Prostate gland (tissue), 2 donors: ENCODE measurements at regions not wholly inside any gene's neighbourhood (a gene's known extent, or its start where the extent isn't known, plus 50 kb on each side); places are given as distances from the start of the nearest gene placed in this dataset.

Experiments
- DNase-seq: peaks from one replicate; pipeline ENCODE4 v3.0.0-alpha.2; 2019; ENCODE audit warnings: low spot score
- H3K27ac ChIP-seq, 2 donors: fragments of 200-600 bp; sonication (generic); 2 replicates each; pipeline ENCODE4 v1.5.1; 2017 to 2019
- H3K27me3 ChIP-seq: fragments of 200-600 bp; sonication (generic); replicated peaks from 2 replicates; pipeline ENCODE4 v1.5.1; 2019; ENCODE audit not compliant: insufficient read depth
- H3K36me3 ChIP-seq, 2 donors: fragments of 200-600 bp; sonication (generic); 1 replicate in 1 of 2; 2 replicates in 1 of 2; pipeline versions ENCODE4 v1.5.1 to v1.8.1; 2017 to 2019
- H3K4me1 ChIP-seq: fragments of 200-600 bp; sonication (generic); replicated peaks from 2 replicates; pipeline ENCODE4 v1.5.1; 2019
- H3K4me3 ChIP-seq, 2 donors: fragments of 200-600 bp; sonication (generic); 2 replicates each; pipeline ENCODE4 v1.5.1; 2017 to 2019
- H3K9me3 ChIP-seq: fragments of 200-600 bp; sonication (generic); 2 replicates; pipeline ENCODE4 v1.5.1; 2017
- POLR2A ChIP-seq: fragments of 450-650 bp; IDR thresholded peaks from one replicate; pipeline ENCODE4 v1.6.1; 2016; ENCODE audit warnings: antibody characterized with exemption, mild to moderate bottlenecking
- POLR2AphosphoS5 ChIP-seq: sonication (generic); formaldehyde crosslinking; IDR thresholded peaks from one replicate; pipeline ENCODE4 v1.6.1; 2017; ENCODE audit warnings: antibody characterized with exemption
- WGBS: methylation state at CpG from one replicate; pipeline ENCODE4 v1.1.5; 2018; 5-methylcytosine and 5-hydroxymethylcytosine counted together
- intact Hi-C: fragments of 100-400 bp; cut with DNase I; formaldehyde crosslinking; loops from one replicate; pipeline ENCODE4 v1.14.2; 2022
- TF ChIP-seq, protein P1 (sequence below), 4 experiments: fragments of 200-600 bp in 2 of 4; fragments of 450-650 bp in 2 of 4; sonication (generic) in 2 of 4; IDR thresholded peaks; 1 replicate in 3 of 4; 2 replicates in 1 of 4; pipeline ENCODE4 v1.5.1; 2016 to 2019; ENCODE audit warnings: antibody characterized with exemption in 4 of 4, mild to moderate bottlenecking in 2 of 4, moderate library complexity in 2 of 4

DNA sequence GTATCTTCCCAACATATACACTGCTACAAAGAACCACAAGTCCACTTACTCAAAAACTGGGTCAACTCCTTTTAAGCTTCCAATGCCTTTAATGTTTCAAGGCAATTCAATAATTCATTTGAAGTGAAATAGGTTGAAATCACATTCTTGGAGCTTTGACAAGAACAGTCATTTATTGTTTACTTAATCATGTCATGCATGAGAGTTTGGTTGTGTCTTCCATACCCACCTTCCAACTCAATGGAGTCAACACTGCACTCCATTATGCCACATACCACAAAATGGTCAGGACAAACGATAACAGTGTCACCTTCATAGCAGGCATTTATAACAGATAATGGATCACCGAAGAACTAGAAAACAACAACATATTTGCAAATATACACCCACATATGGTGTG, 506.3 kb downstream of the UQCRFS1 start:
- intact Hi-C loops = no loop called here
- 89% methylated on average over 2 of the region's 2 CpGs for WGBS
- Histone ChIP-seq H3K27ac (no peak overlapping the region), H3K4me1 (no peaks in the 10 kb centered on the region), H3K27me3 (no peaks in the 10 kb centered on the region), H3K9me3 (no peaks in the 10 kb centered on the region), H3K36me3 (no peaks in the 10 kb centered on the region), H3K4me3 (no peak overlapping the region)
- no peak for TF ChIP-seq POLR2AphosphoS5
- no peak for DNase-seq

DNA sequence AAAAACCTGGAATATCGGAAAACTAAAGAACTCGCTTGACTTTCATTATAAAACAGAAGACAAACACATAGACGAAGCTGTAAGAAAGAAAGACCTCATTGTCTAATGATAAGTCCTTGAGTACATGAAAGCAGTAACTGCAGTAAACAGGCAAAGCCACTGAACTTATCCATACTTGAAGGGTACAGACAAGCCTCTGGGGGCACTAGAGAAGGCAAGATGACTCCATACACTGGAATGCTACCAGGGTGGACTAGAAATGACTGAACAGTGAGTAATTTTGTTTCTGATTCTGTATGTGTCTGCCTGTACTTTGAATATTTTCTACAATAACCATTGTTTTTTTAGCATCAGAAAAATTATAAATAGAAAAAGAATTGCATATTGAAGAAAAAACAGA, 507.9 kb downstream of the UQCRFS1 start:
- DNase-seq = no peak
- Histone ChIP-seq H3K27ac (no peak overlapping the region), H3K27me3 (no peaks in the 10 kb centered on the region), H3K4me3 (no peak overlapping the region), H3K9me3 (no peaks in the 10 kb centered on the region), H3K36me3 (no peaks in the 10 kb centered on the region), H3K4me1 (no peaks in the 10 kb centered on the region)
- WGBS = 34% methylated on average over 3 of the region's 3 CpGs
- TF ChIP-seq POLR2A = no peak
- no peak for TF ChIP-seq POLR2AphosphoS5
- TF ChIP-seq, protein P1, sequence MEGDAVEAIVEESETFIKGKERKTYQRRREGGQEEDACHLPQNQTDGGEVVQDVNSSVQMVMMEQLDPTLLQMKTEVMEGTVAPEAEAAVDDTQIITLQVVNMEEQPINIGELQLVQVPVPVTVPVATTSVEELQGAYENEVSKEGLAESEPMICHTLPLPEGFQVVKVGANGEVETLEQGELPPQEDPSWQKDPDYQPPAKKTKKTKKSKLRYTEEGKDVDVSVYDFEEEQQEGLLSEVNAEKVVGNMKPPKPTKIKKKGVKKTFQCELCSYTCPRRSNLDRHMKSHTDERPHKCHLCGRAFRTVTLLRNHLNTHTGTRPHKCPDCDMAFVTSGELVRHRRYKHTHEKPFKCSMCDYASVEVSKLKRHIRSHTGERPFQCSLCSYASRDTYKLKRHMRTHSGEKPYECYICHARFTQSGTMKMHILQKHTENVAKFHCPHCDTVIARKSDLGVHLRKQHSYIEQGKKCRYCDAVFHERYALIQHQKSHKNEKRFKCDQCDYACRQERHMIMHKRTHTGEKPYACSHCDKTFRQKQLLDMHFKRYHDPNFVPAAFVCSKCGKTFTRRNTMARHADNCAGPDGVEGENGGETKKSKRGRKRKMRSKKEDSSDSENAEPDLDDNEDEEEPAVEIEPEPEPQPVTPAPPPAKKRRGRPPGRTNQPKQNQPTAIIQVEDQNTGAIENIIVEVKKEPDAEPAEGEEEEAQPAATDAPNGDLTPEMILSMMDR (IDR thresholded peaks at IDR 0.05) = no peak
- intact Hi-C loops = no loop called here

DNA sequence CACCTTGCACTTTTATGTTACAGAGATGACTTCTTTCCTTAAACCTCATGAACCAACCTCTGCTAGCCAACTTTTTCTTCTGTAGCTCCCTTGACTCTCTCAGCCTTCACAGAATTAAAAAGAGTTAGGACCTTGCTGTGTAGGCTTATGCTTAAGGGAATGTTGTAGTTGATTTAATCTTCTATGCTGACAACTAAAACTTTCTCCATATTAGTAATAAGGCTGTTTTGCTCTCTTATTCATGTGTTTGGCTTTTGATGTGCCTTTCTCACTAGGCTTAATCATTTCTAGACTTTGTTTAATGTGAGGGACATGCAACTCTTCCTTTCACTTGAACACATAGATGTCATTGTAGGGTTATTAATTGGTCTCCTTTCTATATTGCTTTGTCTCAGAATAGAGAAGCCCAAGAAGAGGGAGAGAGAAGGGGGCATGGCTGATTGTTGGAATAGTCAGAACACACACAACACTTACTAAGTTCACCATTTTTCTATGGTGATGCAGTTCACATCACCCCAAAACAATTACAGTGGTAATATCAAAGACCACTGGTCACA, 509.5 kb downstream of the UQCRFS1 start:
- TF ChIP-seq POLR2A (no peak), POLR2AphosphoS5 (no peak)
- TF ChIP-seq, protein P1 (IDR thresholded peaks at IDR 0.05) = no peak
- no peak overlapping the region for H3K27ac ChIP-seq

DNA sequence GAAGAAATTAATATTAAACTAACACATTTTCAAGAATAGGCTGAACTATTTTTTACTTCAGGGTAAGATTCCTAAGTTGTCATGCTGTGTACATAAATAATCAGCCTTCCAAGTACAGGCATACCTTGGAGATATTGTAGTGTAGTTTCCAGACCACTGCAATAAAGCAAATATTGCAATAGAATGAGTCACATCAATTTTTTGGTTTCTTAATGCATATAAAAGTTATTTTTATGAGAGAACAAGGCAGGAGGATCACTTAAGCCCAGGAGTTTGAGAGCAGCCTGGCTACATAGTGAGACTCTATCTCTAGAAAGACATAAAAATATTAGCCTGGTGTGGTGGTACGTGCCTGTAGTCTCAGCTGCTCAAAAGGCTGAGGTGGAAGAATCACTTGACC, 511.5 kb downstream of the UQCRFS1 start:
- intact Hi-C loops = no loop called here

More for the DNA sequence above, 509.5 kb downstream of the UQCRFS1 start:
- Histone ChIP-seq H3K4me1 (no peaks in the 10 kb centered on the region), H3K27me3 (no peaks in the 10 kb centered on the region), H3K36me3 (no peaks in the 10 kb centered on the region), H3K4me3 (no peak overlapping the region), H3K9me3 (no peaks in the 10 kb centered on the region)
- no peak for DNase-seq
- intact Hi-C loops = no loop called here

DNA sequence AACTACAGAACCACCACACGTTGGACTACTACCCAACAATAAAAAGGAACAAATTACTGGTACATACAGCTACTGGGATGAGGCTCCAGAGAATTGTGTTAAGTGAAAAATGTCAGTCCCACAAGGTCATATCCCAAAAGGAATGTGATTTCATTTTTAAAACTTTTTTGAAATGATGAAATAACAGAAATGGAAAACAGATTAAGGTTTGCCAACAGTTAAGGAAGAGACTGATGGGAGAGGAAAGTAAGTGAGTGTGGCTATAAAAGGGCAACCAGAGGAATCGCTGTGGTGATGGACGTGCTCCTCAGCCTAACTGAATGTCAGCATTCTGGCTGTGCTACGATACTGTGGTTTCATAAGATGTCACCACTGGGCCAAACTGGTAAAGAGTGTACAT, 512.8 kb downstream of the UQCRFS1 start:
- Histone ChIP-seq H3K36me3 (no peaks in the 10 kb centered on the region), H3K4me3 (no peak overlapping the region), H3K27me3 (no peaks in the 10 kb centered on the region), H3K27ac (no peak overlapping the region), H3K4me1 (no peaks in the 10 kb centered on the region), H3K9me3 (no peaks in the 10 kb centered on the region)
- intact Hi-C loops = no loop called here
- DNase-seq = no peak
- WGBS = 79% methylated on average over 4 of the region's 4 CpGs
- TF ChIP-seq POLR2A (no peak), POLR2AphosphoS5 (no peak)
- TF ChIP-seq, protein P1 (IDR thresholded peaks at IDR 0.05) = no peak

More for the DNA sequence above, 511.5 kb downstream of the UQCRFS1 start:
- Histone ChIP-seq H3K27me3 (no peaks in the 10 kb centered on the region), H3K4me1 (no peaks in the 10 kb centered on the region), H3K4me3 (no peak overlapping the region), H3K9me3 (no peaks in the 10 kb centered on the region), H3K36me3 (no peaks in the 10 kb centered on the region), H3K27ac (no peak overlapping the region)
- WGBS = 40% methylated on average over 1 of the region's 1 CpG
- DNase-seq = no peak
- TF ChIP-seq POLR2AphosphoS5 = no peak
- TF ChIP-seq, protein P1 (IDR thresholded peaks at IDR 0.05) = no peak
- no peak for TF ChIP-seq POLR2A
